ENCODE measurements at regions not wholly inside any gene's neighbourhood (a gene's known extent, or its start where the extent isn't known, plus 50 kb on each side); places are given as distances from the start of the nearest gene placed in this dataset.

DNA sequence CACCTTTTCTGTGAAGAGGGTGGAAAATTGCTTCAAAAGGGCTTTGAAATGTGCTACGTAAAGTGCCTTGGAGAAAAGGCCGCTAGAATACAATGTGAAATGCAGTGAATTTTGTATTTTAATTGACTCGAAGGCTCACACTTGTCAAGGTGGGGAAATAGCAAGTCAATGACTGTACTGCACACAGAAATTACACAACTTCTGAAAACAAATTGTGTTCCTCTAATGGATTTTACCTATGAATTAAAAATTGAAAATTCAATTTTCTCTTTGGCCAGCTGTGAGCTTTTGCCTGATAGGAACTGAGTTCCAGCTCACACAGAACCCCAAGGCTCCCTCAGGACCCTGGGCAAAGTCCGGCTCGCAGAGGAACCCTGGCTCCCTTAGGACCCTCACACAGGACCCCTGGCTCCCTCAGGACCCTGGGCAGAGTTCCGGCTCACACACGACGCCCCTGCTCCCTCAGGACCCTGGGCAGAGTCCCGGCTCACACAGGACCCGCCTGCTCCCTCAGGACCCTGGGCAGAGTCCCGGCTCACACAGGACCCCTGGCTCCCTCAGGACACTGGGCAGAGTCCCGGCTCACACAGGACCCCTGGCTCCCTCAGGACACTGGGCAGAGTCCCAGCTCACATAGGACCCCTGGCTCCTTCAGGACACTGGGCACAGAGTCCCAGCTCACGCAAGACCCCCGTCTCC lies 324.9 kb downstream of the UQCRFS1 start:
- DNase-seq (ENCODE audit: low read depth in 1 of 2, low spot score in 1 of 2): no peak
- FAIRE-seq: no peak
- 17% methylated on average over 13 of the region's 14 CpGs for WGBS (ENCODE audit: missing lambda C conversion rate)
- POLR2A ChIA-PET: no interaction called here
- 0 out of 3 replicates have a peak, but pooled peaks cover 2% of the 10 kb centered on the region for H3K9me3 ChIP-seq
- no peaks in the 10 kb centered on the region for H3K4me1 ChIP-seq
- H3K27ac ChIP-seq: no peak overlapping the region
- no peak overlapping the region for H3K4me2 ChIP-seq
- H3K4me3 ChIP-seq: no peak overlapping the region
- CTCF ChIA-PET: interaction anchor here (1.0 to 3.5 kb wide), 2 partner anchors 9 to 10 kb away, joined by 5 to 14 read pairs; no protein-coding TSS in a partner anchor
- TF ChIP-seq MAZ (IDR thresholded peaks at IDR 0.05; ENCODE audit: borderline replicate concordance, low read depth, low read length) (no peak), USF2 (IDR thresholded peaks at IDR 0.05) (no peak), CBX2 (IDR thresholded peaks at IDR 0.05; ENCODE audit: borderline replicate concordance, low read depth) (no peak), ATOH8 (CRISPR knock-in tag; IDR thresholded peaks at IDR 0.05; ENCODE audit: low read depth) (no peak), HOXB5 (CRISPR knock-in tag; IDR thresholded peaks at IDR 0.05) (no peak), CEBPB (IDR thresholded peaks at IDR 0.05) (no peak), ZC3H11A (IDR thresholded peaks at IDR 0.05) (no peak), HDAC2 (IDR thresholded peaks at IDR 0.05) (no peak), NFE2L2 (conservative IDR thresholded peaks at IDR 0.05; ENCODE audit: low read length) (no peak), PHF8 (IDR thresholded peaks at IDR 0.05; ENCODE audit: borderline replicate concordance, low read depth) (no peak), CBX8 (IDR thresholded peaks at IDR 0.05) (no peak), JUNB (IDR thresholded peaks at IDR 0.05) (no peak), RAD21 (conservative IDR thresholded peaks at IDR 0.05 in 1 of 2, IDR thresholded peaks at IDR 0.05 in 1 of 2) (no peak), HOXB13 (CRISPR knock-in tag; IDR thresholded peaks at IDR 0.05; ENCODE audit: low read depth) (no peak), EHF (CRISPR knock-in tag; IDR thresholded peaks at IDR 0.05) (no peak)
- TF ChIP-seq, protein P1, sequence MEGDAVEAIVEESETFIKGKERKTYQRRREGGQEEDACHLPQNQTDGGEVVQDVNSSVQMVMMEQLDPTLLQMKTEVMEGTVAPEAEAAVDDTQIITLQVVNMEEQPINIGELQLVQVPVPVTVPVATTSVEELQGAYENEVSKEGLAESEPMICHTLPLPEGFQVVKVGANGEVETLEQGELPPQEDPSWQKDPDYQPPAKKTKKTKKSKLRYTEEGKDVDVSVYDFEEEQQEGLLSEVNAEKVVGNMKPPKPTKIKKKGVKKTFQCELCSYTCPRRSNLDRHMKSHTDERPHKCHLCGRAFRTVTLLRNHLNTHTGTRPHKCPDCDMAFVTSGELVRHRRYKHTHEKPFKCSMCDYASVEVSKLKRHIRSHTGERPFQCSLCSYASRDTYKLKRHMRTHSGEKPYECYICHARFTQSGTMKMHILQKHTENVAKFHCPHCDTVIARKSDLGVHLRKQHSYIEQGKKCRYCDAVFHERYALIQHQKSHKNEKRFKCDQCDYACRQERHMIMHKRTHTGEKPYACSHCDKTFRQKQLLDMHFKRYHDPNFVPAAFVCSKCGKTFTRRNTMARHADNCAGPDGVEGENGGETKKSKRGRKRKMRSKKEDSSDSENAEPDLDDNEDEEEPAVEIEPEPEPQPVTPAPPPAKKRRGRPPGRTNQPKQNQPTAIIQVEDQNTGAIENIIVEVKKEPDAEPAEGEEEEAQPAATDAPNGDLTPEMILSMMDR (IDR thresholded peaks at IDR 0.05): no peak
- TF ChIP-seq, protein P2, sequence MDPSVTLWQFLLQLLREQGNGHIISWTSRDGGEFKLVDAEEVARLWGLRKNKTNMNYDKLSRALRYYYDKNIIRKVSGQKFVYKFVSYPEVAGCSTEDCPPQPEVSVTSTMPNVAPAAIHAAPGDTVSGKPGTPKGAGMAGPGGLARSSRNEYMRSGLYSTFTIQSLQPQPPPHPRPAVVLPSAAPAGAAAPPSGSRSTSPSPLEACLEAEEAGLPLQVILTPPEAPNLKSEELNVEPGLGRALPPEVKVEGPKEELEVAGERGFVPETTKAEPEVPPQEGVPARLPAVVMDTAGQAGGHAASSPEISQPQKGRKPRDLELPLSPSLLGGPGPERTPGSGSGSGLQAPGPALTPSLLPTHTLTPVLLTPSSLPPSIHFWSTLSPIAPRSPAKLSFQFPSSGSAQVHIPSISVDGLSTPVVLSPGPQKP (IDR thresholded peaks at IDR 0.05; ENCODE audit: low read depth, low read length): no peak
- peak; percentile 54 to 89 for ATAC-seq

GRCh38 chr19:28886708-28887107 lies 326.2 kb downstream of the UQCRFS1 start:
- H3K4me3 ChIP-seq: no peak overlapping the region
- 0 out of 3 replicates have a peak, but pooled peaks cover 2% of the 10 kb centered on the region for H3K9me3 ChIP-seq
- CTCF ChIA-PET: no interaction called here
- WGBS (ENCODE audit: missing lambda C conversion rate): 8% methylated on average over 3 of the region's 3 CpGs
- no peak for FAIRE-seq
- POLR2A ChIA-PET: no interaction called here
- no peak overlapping the region for H3K4me2 ChIP-seq
- H3K27ac ChIP-seq: no peak overlapping the region
- no peak for ATAC-seq
- no peak for DNase-seq (ENCODE audit: low read depth in 1 of 2, low spot score in 1 of 2)
- H3K4me1 ChIP-seq: no peaks in the 10 kb centered on the region
- TF ChIP-seq ZC3H11A (IDR thresholded peaks at IDR 0.05): no peak
- no peak for TF ChIP-seq CBX2 (IDR thresholded peaks at IDR 0.05; ENCODE audit: borderline replicate concordance, low read depth)
- TF ChIP-seq JUN (IDR thresholded peaks at IDR 0.05): no peak
- no peak for TF ChIP-seq ATOH8 (CRISPR knock-in tag; IDR thresholded peaks at IDR 0.05; ENCODE audit: low read depth)

Measured in A549 (cell line).